Panc1 (cell line): ENCODE measurements at regions not wholly inside any gene's neighbourhood (a gene's known extent, or its start where the extent isn't known, plus 50 kb on each side); places are given as distances from the start of the nearest gene placed in this dataset.

Experiments
- ATAC-seq: fragments of 200-7000 bp; cut with Tn5 transposase; 2 replicates; pipeline ENCODE4 v1.9.1; 2020; ENCODE audit warnings: mild to moderate bottlenecking, moderate library complexity
- BruUV-seq: library from RNA; stranded (reverse); fragments of 400-500 nt; replicated peaks from 2 replicates; lab custom pipeline; 2021; lab: Mats Ljungman, UMichigan
- CTCF ChIA-PET: fragments of 300-600 bp; sonication (Branson Sonifier 250); formaldehyde crosslinking; loops from one replicate; lab custom pipeline; 2022; ENCODE audit warnings: antibody characterized with exemption; lab: Charles Lee
- POLR2A ChIA-PET: fragments of 300-600 bp; sonication (Branson Sonifier 250); formaldehyde crosslinking; loops from one replicate; lab custom pipeline; 2022; ENCODE audit warnings: antibody characterized with exemption; lab: Charles Lee
- DNase-seq: peaks from one replicate; pipeline ENCODE4 v3.0.0-alpha.2; 2010; ENCODE audit warnings: low read depth, low spot score
- H3K27ac ChIP-seq: 2 replicates; pipeline ENCODE4 v1.5.1; 2011; ENCODE audit warnings: mild to moderate bottlenecking, low read length, inconsistent platforms
- H3K27me3 ChIP-seq: fragments of 200-500 bp; sonication (Bioruptor generic); 2 replicates; pipeline ENCODE4 v1.6.0; 2014; ENCODE audit warnings: low read length, inconsistent platforms; ENCODE audit not compliant: control insufficient read depth, insufficient read depth
- H3K36me3 ChIP-seq: fragments of 200-500 bp; sonication (Bioruptor generic); 2 replicates; pipeline ENCODE4 v1.5.1; 2014; ENCODE audit warnings: inconsistent platforms, mild to moderate bottlenecking, low read length, moderate library complexity; ENCODE audit not compliant: control insufficient read depth, insufficient read depth
- H3K4me1 ChIP-seq: 2 replicates; pipeline ENCODE4 v1.5.1; 2011; ENCODE audit warnings: inconsistent platforms, mild to moderate bottlenecking, low read length, moderate library complexity; ENCODE audit not compliant: control insufficient read depth, insufficient read depth
- H3K4me3 ChIP-seq, 2 experiments: 2 replicates each; pipeline ENCODE4 v1.5.1; 2011 to 2012; ENCODE audit warnings: low read depth in 2 of 2, low read length in 2 of 2, mild to moderate bottlenecking in 2 of 2, inconsistent platforms in 1 of 2, moderate library complexity in 1 of 2
- H3K9me3 ChIP-seq: fragments of 200-500 bp; sonication (Bioruptor generic); 2 replicates; pipeline ENCODE4 v1.5.1; 2014; ENCODE audit warnings: low read depth, mild to moderate bottlenecking, inconsistent platforms, low read length, moderate library complexity; ENCODE audit not compliant: control insufficient read depth, insufficient read depth
- POLR2AphosphoS5 ChIP-seq: IDR thresholded peaks from 2 replicates; pipeline ENCODE4 v1.6.1; 2012; ENCODE audit warnings: mild to moderate bottlenecking, low read depth, low read length, moderate library complexity
- SIN3A ChIP-seq: IDR thresholded peaks from 2 replicates; pipeline ENCODE4 v1.6.1; 2012; ENCODE audit warnings: low read depth, mild to moderate bottlenecking, low read length, moderate library complexity, borderline replicate concordance; ENCODE audit not compliant: insufficient read depth
- TCF7L2 ChIP-seq: IDR thresholded peaks from 2 replicates; pipeline ENCODE4 v1.6.1; 2011; ENCODE audit warnings: mild to moderate bottlenecking, low read depth, low read length, inconsistent platforms
- in situ Hi-C: cut with HindIII; loops from 2 replicates; pipeline ENCODE4 v1.10.0; 2016; ENCODE audit warnings: low sequenced_read_pairs, low pct_unique_long_range_greater_than_20kb
- intact Hi-C: fragments of 100-400 bp; cut with micrococcal nuclease; formaldehyde crosslinking; loops from one replicate; pipeline ENCODE4 v1.10.0; 2022; ENCODE audit not compliant: unreplicated experiment
- TF ChIP-seq, protein P1 (sequence below): fragments of 450-650 bp; IDR thresholded peaks from 2 replicates; pipeline ENCODE4 v1.5.1; 2017; ENCODE audit warnings: mild to moderate bottlenecking
- TF ChIP-seq, protein P2 (sequence below), 2 experiments: IDR thresholded peaks; 2 replicates each; pipeline ENCODE4 v1.6.1; 2011 to 2012; ENCODE audit warnings: low read depth in 2 of 2, control low read depth in 1 of 2, low read length in 1 of 2, mild to moderate bottlenecking in 1 of 2, moderate library complexity in 1 of 2; ENCODE audit not compliant: insufficient read depth in 1 of 2

DNA sequence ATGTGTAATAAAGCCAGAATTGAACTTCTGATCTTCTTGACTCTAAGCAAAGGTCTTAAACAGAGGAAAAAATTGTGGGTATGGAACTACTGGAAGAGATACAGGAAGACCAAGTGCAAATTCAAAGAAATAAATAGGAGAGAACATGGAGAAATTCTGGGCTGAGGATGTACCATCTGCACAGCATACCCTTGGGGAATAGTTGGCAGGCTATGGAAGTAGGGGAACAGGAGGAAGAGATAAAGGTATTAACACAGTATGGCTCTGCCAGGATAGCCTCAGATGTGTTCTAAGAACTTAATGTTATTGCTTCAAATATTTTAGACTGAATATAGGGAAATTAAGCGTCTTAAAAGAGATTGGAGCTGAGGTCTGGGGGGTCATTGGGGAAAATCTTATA, 485.4 kb downstream of the CNTN3 start:
- intact Hi-C loops (no loop called here), in situ Hi-C loops (no loop called here)
- Histone ChIP-seq H3K27ac (no peak overlapping the region), H3K4me3 (no peak overlapping the region), H3K9me3 (no peaks in the 10 kb centered on the region), H3K4me1 (no peaks in the 10 kb centered on the region), H3K36me3 (no peaks in the 10 kb centered on the region), H3K27me3 (no peaks in the 10 kb centered on the region)
- POLR2A ChIA-PET: no interaction called here
- CTCF ChIA-PET: no interaction called here
- DNase-seq: no peak
- ATAC-seq: no peak
- no TSS peak for BruUV-seq
- TF ChIP-seq, protein P1, sequence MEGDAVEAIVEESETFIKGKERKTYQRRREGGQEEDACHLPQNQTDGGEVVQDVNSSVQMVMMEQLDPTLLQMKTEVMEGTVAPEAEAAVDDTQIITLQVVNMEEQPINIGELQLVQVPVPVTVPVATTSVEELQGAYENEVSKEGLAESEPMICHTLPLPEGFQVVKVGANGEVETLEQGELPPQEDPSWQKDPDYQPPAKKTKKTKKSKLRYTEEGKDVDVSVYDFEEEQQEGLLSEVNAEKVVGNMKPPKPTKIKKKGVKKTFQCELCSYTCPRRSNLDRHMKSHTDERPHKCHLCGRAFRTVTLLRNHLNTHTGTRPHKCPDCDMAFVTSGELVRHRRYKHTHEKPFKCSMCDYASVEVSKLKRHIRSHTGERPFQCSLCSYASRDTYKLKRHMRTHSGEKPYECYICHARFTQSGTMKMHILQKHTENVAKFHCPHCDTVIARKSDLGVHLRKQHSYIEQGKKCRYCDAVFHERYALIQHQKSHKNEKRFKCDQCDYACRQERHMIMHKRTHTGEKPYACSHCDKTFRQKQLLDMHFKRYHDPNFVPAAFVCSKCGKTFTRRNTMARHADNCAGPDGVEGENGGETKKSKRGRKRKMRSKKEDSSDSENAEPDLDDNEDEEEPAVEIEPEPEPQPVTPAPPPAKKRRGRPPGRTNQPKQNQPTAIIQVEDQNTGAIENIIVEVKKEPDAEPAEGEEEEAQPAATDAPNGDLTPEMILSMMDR: no peak
- TF ChIP-seq SIN3A (no peak), TCF7L2 (no peak), POLR2AphosphoS5 (no peak)
- TF ChIP-seq, protein P2, sequence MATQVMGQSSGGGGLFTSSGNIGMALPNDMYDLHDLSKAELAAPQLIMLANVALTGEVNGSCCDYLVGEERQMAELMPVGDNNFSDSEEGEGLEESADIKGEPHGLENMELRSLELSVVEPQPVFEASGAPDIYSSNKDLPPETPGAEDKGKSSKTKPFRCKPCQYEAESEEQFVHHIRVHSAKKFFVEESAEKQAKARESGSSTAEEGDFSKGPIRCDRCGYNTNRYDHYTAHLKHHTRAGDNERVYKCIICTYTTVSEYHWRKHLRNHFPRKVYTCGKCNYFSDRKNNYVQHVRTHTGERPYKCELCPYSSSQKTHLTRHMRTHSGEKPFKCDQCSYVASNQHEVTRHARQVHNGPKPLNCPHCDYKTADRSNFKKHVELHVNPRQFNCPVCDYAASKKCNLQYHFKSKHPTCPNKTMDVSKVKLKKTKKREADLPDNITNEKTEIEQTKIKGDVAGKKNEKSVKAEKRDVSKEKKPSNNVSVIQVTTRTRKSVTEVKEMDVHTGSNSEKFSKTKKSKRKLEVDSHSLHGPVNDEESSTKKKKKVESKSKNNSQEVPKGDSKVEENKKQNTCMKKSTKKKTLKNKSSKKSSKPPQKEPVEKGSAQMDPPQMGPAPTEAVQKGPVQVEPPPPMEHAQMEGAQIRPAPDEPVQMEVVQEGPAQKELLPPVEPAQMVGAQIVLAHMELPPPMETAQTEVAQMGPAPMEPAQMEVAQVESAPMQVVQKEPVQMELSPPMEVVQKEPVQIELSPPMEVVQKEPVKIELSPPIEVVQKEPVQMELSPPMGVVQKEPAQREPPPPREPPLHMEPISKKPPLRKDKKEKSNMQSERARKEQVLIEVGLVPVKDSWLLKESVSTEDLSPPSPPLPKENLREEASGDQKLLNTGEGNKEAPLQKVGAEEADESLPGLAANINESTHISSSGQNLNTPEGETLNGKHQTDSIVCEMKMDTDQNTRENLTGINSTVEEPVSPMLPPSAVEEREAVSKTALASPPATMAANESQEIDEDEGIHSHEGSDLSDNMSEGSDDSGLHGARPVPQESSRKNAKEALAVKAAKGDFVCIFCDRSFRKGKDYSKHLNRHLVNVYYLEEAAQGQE (IDR thresholded peaks at IDR 0.05; ENCODE audit: insufficient read depth in 1 of 2, low read depth in 2 of 2, low read length in 1 of 2): no peak

DNA sequence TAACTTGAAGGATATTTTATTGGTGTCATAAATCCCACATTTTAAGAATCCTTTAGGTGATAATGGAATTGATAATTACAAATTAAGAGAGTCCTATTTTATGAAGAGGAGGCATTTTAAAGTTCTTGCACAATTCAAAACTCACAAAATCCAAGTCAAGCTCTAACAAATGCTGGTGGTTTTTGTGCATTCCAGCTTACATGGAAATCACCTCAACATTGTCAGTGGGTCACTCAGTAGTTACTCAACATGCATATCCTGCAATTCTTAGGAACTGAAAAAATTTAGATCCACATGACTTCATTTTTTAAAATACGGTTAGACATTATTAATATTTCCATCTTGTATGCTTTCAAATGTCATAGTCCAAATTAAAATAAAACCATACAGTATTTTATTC, 487.2 kb downstream of the CNTN3 start:
- no peaks in the 10 kb centered on the region for H3K27me3 ChIP-seq
- in situ Hi-C loops (no loop called here), intact Hi-C loops (no loop called here)
- ATAC-seq (no peak), DNase-seq (no peak)
- ChIA-PET POLR2A (no interaction called here), CTCF (no interaction called here)
- H3K9me3 ChIP-seq: no peaks in the 10 kb centered on the region
- no peak overlapping the region for H3K27ac ChIP-seq
- no peaks in the 10 kb centered on the region for H3K4me1 ChIP-seq
- no peak overlapping the region for H3K4me3 ChIP-seq
- no peaks in the 10 kb centered on the region for H3K36me3 ChIP-seq
- BruUV-seq: no TSS peak
- no peak for TF ChIP-seq TCF7L2
- TF ChIP-seq POLR2AphosphoS5: no peak
- TF ChIP-seq, protein P1: no peak
- no peak for TF ChIP-seq SIN3A
- TF ChIP-seq, protein P2 (IDR thresholded peaks at IDR 0.05; ENCODE audit: insufficient read depth in 1 of 2, low read depth in 2 of 2, low read length in 1 of 2): no peak
